GM19468 (cell line): ENCODE measurements at regions not wholly inside any gene's neighbourhood (a gene's known extent, or its start where the extent isn't known, plus 50 kb on each side); places are given as distances from the start of the nearest gene placed in this dataset.
"Not testable (repeated sequence)": the region's sequence is repeated elsewhere in the genome, so short reads cannot be mapped to it uniquely, and the experiment has no call there.

ENCODE experiments used
- ATAC-seq: cut with Tn5 transposase; IDR thresholded peaks from one replicate; pipeline ENCODE4 v1.9.1; 2021; ENCODE audit warnings: mild to moderate bottlenecking, moderate library complexity, moderate number of reproducible peaks; ENCODE audit not compliant: unreplicated experiment; ENCODE audit errors: extremely low read depth

DNA sequence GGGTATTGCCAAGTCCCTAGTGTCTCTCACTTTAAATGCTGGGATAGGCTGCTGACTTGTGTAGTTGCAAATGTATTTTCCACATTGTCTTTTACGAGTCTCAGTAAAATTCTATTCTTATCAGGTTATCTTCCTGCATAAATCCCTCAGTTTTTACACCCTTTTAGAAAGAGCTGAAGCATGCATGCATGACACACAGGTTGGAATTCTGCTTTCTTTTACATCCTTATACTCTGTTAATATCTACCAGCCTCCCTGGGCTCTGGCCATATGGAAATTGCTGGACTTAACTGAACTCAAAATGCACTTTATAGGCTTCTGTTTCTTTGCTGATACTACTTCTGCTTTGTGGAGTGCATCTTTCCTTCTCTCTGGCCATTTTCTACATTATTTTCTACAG is 477.4 kb downstream of the FRK start:
- ATAC-seq: no peak

GRCh38 chr6:115582386-115582785 is 478.3 kb downstream of the FRK start:
- no peak for ATAC-seq

DNA sequence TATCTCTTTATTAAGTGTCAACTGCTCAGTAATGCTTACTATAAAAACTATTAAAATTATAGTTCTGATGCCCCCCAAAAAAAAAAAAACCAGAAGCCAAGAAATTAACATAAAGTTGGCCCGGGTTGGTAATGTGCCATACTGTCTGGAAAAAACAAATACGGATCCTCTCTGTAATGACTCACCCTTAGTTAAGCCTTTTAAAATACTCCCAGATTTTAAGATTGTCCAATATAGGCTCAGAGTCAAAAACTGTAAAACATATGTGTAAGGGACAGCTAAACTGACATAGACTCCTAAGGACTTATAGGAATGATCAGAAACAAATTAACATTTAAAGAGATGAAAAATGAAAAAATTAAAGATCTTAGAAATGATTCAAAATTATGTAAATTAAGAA is 481.1 kb downstream of the FRK start:
- not testable (repeated sequence) for ATAC-seq

DNA sequence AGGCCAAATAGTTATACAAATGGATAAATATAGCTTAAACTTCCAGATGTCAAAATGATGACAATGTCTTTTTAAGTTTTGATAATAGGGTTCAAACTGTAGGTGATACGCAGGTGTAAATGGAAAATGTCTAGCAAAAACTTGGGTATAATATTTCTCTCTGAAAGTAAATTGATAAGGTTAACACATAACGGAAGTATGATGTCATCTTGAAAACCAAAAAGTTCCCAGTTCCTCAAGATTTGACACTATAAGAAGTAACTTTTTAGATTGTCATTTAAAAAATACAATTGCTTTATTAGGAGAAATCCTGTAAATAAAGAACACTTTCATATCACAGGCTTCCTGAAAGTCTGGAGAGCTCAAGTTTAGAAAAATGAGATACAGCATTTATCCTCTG is 483.4 kb downstream of the FRK start:
- ATAC-seq: no peak

DNA sequence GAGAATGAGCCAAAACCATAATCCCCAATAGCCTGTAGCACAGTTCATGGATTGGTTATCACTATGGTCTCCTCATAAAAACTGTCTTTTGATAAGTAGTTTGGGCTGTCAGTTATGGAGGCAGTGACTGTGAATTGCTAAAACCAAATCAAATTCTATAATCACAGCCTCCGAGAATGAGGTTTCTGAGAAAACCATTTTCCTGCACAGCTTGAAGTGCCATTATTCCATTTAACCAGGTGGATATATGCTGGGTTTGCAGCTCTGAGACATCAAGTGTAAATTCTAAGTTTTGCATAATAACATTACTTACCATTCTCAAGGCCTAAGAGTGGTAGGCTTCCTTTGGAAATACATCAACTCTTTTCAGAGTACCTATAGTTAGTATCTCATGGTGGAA is 485.4 kb downstream of the FRK start:
- no peak for ATAC-seq

DNA sequence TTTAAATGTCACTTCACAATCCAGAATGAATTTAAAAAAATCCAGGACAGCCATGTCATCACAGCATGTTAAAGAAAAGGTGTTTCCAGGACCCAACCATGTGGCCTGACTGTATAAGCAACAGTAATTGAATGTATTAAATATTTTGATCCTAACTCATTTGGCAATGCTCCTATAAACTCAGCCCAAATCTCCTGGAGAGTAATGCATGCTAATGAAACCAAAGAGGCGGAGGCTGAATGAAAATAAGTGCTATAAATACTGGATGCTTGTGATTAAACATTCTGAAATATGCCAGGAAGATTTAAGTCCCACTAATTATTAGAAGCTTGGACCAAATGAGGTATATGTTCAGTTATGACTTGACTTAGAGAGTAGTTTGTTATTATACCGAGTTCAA is 486.8 kb downstream of the FRK start:
- no peak for ATAC-seq

DNA sequence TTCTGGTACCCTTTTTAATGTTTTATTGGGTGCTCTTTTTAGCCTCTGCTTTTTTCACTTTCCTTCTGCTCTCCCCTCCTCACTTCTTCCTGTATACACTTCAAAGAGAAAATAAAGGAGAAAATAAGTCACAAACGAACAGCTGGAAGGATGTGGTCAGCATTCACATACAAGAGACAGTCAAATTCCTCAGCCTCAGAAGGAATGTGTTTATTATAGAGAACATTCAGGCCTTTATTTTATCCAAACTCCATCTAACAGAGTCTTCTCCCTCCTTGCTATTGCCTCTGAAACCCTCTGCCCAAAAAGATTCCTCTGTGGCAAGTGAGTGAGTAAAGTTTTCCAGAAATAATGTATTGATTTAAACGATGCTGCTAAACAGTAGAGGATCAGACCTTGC is 490.4 kb downstream of the FRK start:
- no peak for ATAC-seq

DNA sequence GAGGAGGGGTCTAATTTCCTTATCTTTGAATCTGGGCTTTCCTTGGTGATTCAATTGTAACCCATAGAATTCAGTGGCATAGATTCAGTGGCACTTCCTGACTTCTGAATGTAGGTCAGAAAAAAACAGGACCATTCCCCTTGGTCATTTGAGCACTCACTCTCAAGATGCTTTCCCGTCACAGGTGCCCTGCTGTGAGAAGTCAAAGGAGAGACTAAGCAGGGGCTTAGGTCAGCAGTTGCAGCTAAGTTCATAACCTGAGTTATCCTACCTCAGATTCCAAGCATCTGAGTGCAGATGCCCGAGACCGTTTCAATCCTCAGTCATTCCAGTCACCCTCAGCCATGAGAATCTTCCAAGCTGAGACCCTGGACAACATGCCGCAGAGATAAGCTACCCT is 506.6 kb downstream of the FRK start:
- ATAC-seq: no peak

DNA sequence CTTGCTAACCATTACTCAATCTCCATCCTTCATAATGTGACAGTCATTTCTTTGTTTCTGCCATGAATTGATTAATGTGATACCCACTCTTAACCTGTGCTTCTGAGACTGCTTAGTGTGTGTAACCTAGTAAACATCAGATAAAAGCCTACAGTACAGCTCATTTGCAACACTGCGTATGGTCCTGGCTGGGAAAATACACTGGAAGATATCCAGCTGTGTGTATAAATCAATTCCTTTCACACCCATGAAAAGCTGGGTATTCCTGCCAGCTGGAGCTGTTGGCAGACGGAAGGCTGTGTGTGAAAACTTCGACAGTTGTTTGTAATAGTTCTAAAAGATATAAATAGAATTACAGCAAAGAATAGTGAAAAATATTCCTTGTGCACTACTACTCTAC is 509.2 kb downstream of the FRK start:
- ATAC-seq: no peak

DNA sequence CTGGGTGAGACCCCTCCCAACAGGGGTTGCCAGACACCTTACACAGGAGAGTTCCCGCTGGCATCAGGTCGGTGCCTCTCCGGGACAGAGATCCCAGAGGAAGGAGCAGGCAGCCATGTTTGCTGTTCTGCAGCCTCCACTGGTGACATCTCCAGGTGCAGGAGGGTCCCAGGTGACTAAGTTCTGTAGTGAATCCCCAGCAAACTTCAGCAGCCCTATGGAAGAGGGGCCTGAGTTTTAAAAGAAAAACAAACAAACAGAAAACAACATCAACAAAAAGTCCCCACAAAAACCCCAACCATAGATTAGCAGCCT is 515.1 kb downstream of the FRK start:
- ATAC-seq: no peak

DNA sequence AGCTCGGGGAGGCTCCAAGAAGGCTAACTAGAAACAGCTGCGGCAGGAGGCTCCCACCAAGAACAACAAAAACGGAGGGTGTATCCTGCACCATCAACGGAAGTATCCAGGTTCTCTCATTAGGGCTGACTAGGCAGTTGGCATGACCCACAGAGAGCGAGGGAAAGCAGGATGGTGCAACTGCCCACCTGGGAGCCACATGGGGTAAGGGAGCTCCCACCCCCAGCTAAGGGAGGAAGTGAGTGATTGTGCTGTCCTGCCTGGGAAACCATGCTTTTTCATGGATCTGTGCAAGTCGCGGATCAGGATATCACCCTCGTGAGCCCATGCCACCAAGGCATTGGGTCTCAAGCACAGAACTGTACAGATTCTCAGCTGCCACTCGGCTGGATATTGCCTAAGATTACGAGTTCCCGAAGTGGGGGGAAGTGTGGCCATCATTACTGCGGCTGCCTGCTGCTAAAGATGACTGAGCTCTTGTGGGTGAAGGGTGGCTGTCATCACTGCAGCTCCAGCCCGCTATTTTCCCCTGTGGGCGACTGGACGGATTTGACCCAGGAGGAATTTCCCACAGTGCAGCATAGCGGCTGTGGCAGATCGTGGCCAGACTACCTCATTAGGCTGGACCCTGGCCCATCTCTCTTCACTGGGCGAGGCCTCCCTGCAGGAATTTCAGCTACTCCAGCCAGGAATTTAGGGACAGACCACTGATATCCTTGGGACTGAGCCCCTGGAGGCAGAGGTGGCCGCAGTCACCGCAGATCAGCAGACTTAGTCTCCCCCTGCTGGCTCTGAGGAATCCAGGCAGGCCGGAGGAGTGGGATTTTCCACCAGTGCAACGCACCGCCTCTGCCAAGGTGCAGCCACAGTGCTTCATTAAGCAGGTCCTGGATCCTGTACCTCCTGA is 515.7 kb downstream of the FRK start:
- ATAC-seq: no peak

- no peak for ATAC-seq
These were observed 520.4 kb downstream of the FRK start for GRCh38 chr6:115540077-115540869.

- ATAC-seq: no peak
These were observed 521.2 kb downstream of the FRK start for GRCh38 chr6:115539531-115539930.

- no peak for ATAC-seq
These were observed 535.9 kb downstream of the FRK start for GRCh38 chr6:115524821-115525220.

- not testable (repeated sequence) for ATAC-seq
These were observed 538.9 kb downstream of the FRK start for GRCh38 chr6:115521747-115522146.

- ATAC-seq: no peak
These were observed 546.0 kb downstream of the FRK start for GRCh38 chr6:115514656-115515055.

GRCh38 chr6:115512923-115513322 is 547.8 kb downstream of the FRK start:
- ATAC-seq: no peak

- no peak for ATAC-seq
These were observed 548.9 kb downstream of the FRK start for GRCh38 chr6:115511771-115512170.

DNA sequence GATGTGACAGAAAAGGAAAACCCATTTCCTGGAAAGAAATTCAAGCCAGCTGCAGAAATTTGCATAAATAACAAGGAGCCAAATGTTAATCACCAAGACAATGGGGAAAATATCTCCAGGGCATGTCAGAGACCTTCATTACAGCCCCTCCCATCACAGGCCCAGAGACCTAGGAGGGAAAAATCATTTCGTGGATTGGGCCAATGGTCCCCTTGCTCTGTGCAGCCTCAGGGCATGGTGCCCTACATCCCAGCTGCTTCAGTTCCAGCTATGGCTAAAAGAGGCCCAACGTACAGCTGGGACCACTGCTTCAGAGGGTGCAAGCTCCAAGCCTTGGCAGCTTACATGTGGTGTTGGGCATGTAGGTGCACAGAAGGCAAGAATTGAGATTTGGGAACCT is 558.3 kb downstream of the FRK start:
- ATAC-seq: not testable (repeated sequence)

DNA sequence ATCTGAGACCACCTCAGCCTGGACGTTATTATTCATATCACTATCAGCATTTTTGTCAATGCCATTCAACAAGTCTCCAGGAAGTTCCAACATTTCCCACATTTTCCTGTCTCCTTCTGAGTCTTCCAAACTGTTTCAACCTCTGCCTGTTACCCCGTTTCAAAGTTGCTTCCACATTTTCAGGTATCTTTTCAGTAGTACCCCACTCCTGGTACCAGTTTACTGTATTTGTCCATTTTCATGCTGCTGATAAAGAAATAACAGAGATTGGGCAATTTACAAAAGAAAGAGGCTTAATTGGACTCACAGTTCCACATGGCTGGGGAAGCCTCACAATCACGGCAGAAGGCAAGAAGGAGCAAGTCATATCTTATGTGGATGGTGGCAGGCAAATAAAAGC is 565.5 kb downstream of the FRK start:
- no peak for ATAC-seq

DNA sequence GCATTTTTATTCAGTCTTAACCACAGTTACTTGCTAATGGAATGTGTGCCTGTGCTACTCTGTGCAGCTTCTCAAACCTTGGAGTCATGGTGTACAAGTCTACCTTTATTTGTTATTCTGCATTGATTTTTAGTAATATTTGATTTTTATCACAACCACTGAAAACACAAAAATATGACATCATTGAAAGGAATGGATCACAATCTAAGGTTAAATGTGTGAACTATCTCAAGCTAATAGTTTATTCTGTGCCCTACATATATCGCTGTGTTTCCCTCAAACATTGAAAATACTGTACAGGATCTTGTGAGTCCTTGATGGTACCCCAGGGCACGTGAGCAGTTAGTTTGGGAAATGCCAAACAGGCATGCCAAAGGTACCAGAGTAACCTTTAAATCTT is 573.4 kb downstream of the FRK start:
- no peak for ATAC-seq

- no peak for ATAC-seq
These were observed 575.3 kb downstream of the FRK start for GRCh38 chr6:115485400-115485799.
